ENCODE measurements at regions not wholly inside any gene's neighbourhood (a gene's known extent, or its start where the extent isn't known, plus 50 kb on each side); places are given as distances from the start of the nearest gene placed in this dataset.

GRCh38 chr13:68929075-68929745 is 1178.4 kb upstream of the ATXN8OS start:
- Histone ChIP-seq H3K27ac (ENCODE audit: low read depth in 1 of 2, low read length in 2 of 2) (no peak overlapping the region), H3K9ac (ENCODE audit: low read depth in 1 of 2, low read length in 2 of 2) (no peak overlapping the region), H3K9me3 (ENCODE audit: control insufficient read depth in 4 of 4, low read length in 3 of 4) (no peaks in the 10 kb centered on the region), H3K27me3 (ENCODE audit: control insufficient read depth in 4 of 4, insufficient read depth in 4 of 4, low read length in 3 of 4) (no peaks in the 10 kb centered on the region), H3K4me3 (ENCODE audit: low read depth in 1 of 3, low read length in 3 of 3) (no peak overlapping the region), H3K36me3 (ENCODE audit: control insufficient read depth in 4 of 4, insufficient read depth in 3 of 4, low read depth in 1 of 4, low read length in 3 of 4) (no peaks in the 10 kb centered on the region), H3K4me1 (ENCODE audit: control insufficient read depth in 4 of 4, insufficient read depth in 4 of 4, low read length in 3 of 4) (no peaks in the 10 kb centered on the region)
- no peak for DNase-seq (ENCODE audit: low spot score)
- TF ChIP-seq EGR1 (IDR thresholded peaks at IDR 0.05; ENCODE audit: low read depth in 2 of 2): no peak
- TF ChIP-seq HNF4A (conservative IDR thresholded peaks at IDR 0.05): no peak
- no peak for TF ChIP-seq NR2F2 (IDR thresholded peaks at IDR 0.05)
- no peak for TF ChIP-seq TAF1 (conservative IDR thresholded peaks at IDR 0.05)
- no peak for TF ChIP-seq MAX (IDR thresholded peaks at IDR 0.05)
- TF ChIP-seq REST (IDR thresholded peaks at IDR 0.05): no peak
- no peak for TF ChIP-seq ATF3 (IDR thresholded peaks at IDR 0.05)
- no peak for TF ChIP-seq YY1 (IDR thresholded peaks at IDR 0.05)
- TF ChIP-seq ZBTB33 (IDR thresholded peaks at IDR 0.05): no peak
- TF ChIP-seq HNF4G (IDR thresholded peaks at IDR 0.05): no peak
- TF ChIP-seq RXRA (IDR thresholded peaks at IDR 0.05): no peak
- TF ChIP-seq FOXA1 (IDR thresholded peaks at IDR 0.05): no peak
- no peak for TF ChIP-seq SP1 (IDR thresholded peaks at IDR 0.05)
- TF ChIP-seq JUND (IDR thresholded peaks at IDR 0.05): no peak
- no peak for TF ChIP-seq GABPA (IDR thresholded peaks at IDR 0.05 in 1 of 2, conservative IDR thresholded peaks at IDR 0.05 in 1 of 2)
- TF ChIP-seq RAD21 (IDR thresholded peaks at IDR 0.05): no peak
- TF ChIP-seq FOXA2 (IDR thresholded peaks at IDR 0.05): no peak
- no peak for TF ChIP-seq CTCF (IDR thresholded peaks at IDR 0.05; ENCODE audit: low read depth, low read length, missing input control)
- 66% methylated on average over 3 of the region's 3 CpGs for WGBS
